ENCODE measurements at regions not wholly inside any gene's neighbourhood (a gene's known extent, or its start where the extent isn't known, plus 50 kb on each side); places are given as distances from the start of the nearest gene placed in this dataset.
"Not testable (repeated sequence)": the region's sequence is repeated elsewhere in the genome, so short reads cannot be mapped to it uniquely, and the experiment has no call there.

GRCh38 chr6:105675715-105676397, 273.0 kb upstream of the PREP start:
- H3K27ac Mint-ChIP-seq, result no peak overlapping the region
- peaks cover 25% of the 10 kb centered on the region for H3K9me3 Mint-ChIP-seq
- no peaks in the 10 kb centered on the region for H3K36me3 Mint-ChIP-seq
- no peaks in the 10 kb centered on the region for H3K4me1 Mint-ChIP-seq
- H3K27me3 Mint-ChIP-seq (ENCODE audit: low read depth), result no peaks in the 10 kb centered on the region
- H3K4me3 Mint-ChIP-seq, result no peak overlapping the region
- no peak for TF ChIP-seq CTCF (IDR thresholded peaks at IDR 0.05; ENCODE audit: unreplicated experiment)
- no peak for DNase-seq (ENCODE audit: low spot score in 2 of 2, unreplicated experiment in 2 of 2)

- not testable (repeated sequence) for H3K4me3 Mint-ChIP-seq; H3K27ac Mint-ChIP-seq; H3K36me3 Mint-ChIP-seq; DNase-seq (ENCODE audit: low spot score in 2 of 2, unreplicated experiment in 2 of 2); H3K27me3 Mint-ChIP-seq (ENCODE audit: low read depth); H3K4me1 Mint-ChIP-seq
- H3K9me3 Mint-ChIP-seq, result peaks cover 36% of the 10 kb centered on the region
Measured at GRCh38 chr6:105672856-105673538, 270.1 kb upstream of the PREP start.

DNA sequence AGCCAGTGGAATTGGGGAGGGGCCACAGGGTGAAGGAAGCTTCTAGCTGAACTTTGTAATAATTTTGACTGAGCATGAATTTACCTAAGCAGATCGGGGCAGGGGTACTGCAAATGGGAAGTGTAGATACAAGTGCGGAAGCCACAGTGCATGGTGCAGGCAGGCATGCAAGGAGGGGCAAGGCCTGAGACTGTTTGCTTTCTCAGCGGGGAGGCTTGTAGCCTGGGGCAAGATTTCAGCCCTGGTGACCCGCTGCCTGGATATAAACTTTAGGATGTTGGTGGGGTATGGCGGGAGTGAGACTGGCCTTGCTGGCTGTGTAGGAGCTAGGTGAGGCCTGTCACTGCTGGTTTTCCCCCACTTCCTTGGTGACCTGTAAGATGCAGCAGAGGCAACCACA, 266.4 kb upstream of the PREP start:
- H3K36me3 Mint-ChIP-seq, result no peaks in the 10 kb centered on the region
- no peak for DNase-seq (ENCODE audit: low spot score in 2 of 2, unreplicated experiment in 2 of 2)
- no peak overlapping the region for H3K4me3 Mint-ChIP-seq
- no peaks in the 10 kb centered on the region for H3K4me1 Mint-ChIP-seq
- peaks cover 48% of the 10 kb centered on the region for H3K9me3 Mint-ChIP-seq
- no peaks in the 10 kb centered on the region for H3K27me3 Mint-ChIP-seq (ENCODE audit: low read depth)
- no peak for TF ChIP-seq CTCF (IDR thresholded peaks at IDR 0.05; ENCODE audit: unreplicated experiment)
- no peak overlapping the region for H3K27ac Mint-ChIP-seq

- no peak for DNase-seq (ENCODE audit: low spot score in 2 of 2, unreplicated experiment in 2 of 2)
- Mint-ChIP-seq H3K9me3 (peaks cover 35% of the 10 kb centered on the region), H3K4me3 (no peak overlapping the region), H3K27ac (no peak overlapping the region), H3K36me3 (no peaks in the 10 kb centered on the region), H3K27me3 (ENCODE audit: low read depth) (no peaks in the 10 kb centered on the region), H3K4me1 (no peaks in the 10 kb centered on the region)
- no peak for TF ChIP-seq CTCF (IDR thresholded peaks at IDR 0.05; ENCODE audit: unreplicated experiment)
Measured at GRCh38 chr6:105667056-105667455, 264.2 kb upstream of the PREP start.

GRCh38 chr6:105664931-105665330, 262.0 kb upstream of the PREP start:
- Mint-ChIP-seq H3K4me3 (no peak overlapping the region), H3K9me3 (peaks cover 21% of the 10 kb centered on the region), H3K36me3 (no peaks in the 10 kb centered on the region), H3K4me1 (no peaks in the 10 kb centered on the region), H3K27ac (no peak overlapping the region), H3K27me3 (ENCODE audit: low read depth) (no peaks in the 10 kb centered on the region)
- no peak for TF ChIP-seq CTCF (IDR thresholded peaks at IDR 0.05; ENCODE audit: unreplicated experiment)
- no peak for DNase-seq (ENCODE audit: low spot score in 2 of 2, unreplicated experiment in 2 of 2)

GRCh38 chr6:105651969-105652368, 249.1 kb upstream of the PREP start:
- peaks cover 16% of the 10 kb centered on the region for H3K27me3 Mint-ChIP-seq (ENCODE audit: low read depth)
- TF ChIP-seq CTCF (IDR thresholded peaks at IDR 0.05; ENCODE audit: unreplicated experiment), result no peak
- DNase-seq (ENCODE audit: low spot score in 2 of 2, unreplicated experiment in 2 of 2), result no peak
- H3K4me1 Mint-ChIP-seq, result no peaks in the 10 kb centered on the region
- peaks cover 6% of the 10 kb centered on the region for H3K9me3 Mint-ChIP-seq
- no peak overlapping the region for H3K4me3 Mint-ChIP-seq
- H3K27ac Mint-ChIP-seq, result no peak overlapping the region
- H3K36me3 Mint-ChIP-seq, result no peaks in the 10 kb centered on the region
